NCI-H1436 treated with DMSO at 0.1 percent for 48 hours (cell line): ENCODE measurements at regions not wholly inside any gene's neighbourhood (a gene's known extent, or its start where the extent isn't known, plus 50 kb on each side); places are given as distances from the start of the nearest gene placed in this dataset.

Source experiments
- DNase-seq: peaks from one replicate; lab custom pipeline; 2025; lab: John Stamatoyannopoulos, UW

- DNase-seq: no peak
These were observed 284.8 kb downstream of the THBS2 start for GRCh38 chr6:168968801-168969200.

DNA sequence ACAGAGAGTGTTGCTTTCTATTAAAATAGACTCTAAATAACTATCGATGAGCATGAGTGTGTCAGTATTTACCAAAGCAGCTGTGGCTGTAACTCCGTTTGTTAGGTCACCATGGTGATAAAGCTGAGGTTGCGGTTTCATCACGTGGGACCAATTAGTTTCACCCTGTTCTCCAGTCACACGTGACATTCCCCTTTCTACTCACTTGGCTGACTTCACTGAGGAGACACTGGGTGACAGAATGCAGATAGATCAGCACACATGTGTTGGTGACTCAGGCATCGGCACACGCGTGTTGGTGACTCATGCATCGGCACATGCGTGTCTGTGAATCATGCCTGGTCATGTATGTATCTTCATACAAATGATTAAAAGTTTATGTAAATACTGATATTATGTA lies 285.4 kb downstream of the THBS2 start:
- DNase-seq: no peak

DNA sequence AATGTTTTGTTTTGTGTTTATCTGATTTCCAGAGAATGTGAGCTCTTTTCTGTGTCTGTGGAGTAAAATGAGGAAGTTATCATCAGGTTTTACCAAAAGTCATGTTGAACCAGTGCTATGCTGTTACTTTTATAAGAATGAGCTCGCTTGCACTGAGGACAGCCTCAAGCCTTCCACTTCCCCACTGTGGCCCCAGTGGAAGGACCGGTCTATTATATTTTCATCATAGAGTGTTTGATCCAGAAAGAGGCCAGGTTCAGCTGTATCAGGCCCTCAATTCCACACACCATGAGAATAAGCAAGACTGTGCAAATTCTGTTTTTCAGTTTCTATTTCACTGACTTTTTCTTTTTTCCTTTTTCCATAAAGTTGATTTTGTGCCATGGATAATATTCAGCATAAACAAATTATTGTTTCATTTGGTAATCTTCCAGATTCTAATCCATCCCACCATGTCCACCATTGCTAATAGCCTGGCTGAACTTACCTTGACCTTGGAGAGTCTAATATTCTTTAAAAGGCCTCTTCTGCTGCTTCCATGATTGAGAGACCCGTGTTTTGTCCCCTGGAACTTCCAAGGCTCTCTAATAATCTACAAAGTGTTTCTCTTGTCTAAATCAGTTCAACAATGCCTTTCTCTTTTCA lies 286.2 kb downstream of the THBS2 start:
- no peak for DNase-seq

DNA sequence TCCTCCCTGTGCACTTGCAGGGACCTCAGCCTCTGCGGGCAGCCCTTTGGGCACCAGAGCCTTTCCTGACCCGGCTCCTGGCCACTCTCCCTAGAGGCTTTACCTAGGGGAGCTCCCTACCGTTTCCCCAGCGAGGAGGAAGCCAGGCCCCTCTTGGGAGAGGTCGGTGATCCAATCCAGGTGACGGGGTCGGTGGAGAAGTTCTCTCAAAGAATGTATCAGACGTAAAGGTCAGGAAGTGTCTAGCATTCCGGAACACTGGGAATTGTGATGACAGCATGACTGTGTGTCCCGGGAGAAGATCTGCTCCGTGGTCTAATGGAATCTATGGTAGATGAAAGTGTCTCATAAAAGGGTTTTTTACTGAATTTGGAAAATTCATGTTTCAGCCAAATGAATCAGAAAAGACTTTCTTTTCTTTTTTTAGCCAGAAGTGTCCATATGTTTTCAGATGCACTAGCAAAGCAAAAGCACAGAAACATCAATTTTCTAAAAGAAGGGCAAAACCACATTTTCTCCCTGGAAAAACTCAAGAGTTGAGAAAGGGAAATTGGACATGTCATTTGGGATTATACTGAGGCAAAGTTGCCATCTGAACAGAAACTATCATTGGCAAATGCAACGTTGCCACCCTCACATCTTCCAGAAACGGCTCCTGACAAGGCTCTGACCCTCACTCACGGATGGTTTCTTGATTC lies 289.4 kb downstream of the THBS2 start:
- no peak for DNase-seq

DNA sequence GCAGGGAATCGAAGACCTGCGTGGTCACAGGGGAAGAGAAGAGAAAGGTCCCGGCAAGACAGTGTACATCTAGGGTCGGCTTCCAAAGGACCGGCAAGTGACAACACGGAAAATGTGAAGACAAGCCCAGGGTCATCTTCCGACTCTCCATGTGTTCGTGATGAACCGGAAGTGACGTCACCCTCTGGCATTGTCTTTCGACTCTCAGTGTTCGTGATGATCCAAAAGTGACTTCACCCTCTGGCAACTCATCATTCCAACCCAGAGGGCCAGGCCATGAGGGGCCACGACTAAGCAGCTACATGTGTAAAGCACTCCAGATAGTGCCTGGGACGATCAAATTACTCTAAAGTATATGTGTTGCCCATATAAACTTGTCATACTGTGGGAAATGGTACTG lies 290.8 kb downstream of the THBS2 start:
- DNase-seq: no peak

DNA sequence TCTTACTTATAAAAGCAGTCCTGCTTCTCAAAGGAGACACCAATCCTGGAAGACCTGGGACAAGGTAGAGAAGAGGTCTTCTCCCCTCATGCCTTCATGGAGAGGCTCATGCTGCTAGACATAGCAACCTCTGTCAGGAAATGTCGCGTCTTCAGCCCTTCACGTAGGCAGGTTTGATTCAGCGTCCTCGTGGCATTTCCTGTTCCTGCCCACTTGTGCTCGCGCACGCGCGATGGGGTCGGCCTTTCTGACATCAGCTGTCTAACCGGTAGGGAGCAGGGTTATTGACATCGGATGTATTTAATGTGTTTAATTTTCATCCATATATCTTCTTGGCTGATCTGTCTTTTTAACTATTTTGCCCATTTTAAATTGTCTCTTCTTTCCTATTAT lies 292.4 kb downstream of the THBS2 start:
- no peak for DNase-seq

GRCh38 chr6:168960551-168961263 lies 292.9 kb downstream of the THBS2 start:
- DNase-seq: no peak

GRCh38 chr6:168959696-168960095 lies 293.9 kb downstream of the THBS2 start:
- no peak for DNase-seq

DNA sequence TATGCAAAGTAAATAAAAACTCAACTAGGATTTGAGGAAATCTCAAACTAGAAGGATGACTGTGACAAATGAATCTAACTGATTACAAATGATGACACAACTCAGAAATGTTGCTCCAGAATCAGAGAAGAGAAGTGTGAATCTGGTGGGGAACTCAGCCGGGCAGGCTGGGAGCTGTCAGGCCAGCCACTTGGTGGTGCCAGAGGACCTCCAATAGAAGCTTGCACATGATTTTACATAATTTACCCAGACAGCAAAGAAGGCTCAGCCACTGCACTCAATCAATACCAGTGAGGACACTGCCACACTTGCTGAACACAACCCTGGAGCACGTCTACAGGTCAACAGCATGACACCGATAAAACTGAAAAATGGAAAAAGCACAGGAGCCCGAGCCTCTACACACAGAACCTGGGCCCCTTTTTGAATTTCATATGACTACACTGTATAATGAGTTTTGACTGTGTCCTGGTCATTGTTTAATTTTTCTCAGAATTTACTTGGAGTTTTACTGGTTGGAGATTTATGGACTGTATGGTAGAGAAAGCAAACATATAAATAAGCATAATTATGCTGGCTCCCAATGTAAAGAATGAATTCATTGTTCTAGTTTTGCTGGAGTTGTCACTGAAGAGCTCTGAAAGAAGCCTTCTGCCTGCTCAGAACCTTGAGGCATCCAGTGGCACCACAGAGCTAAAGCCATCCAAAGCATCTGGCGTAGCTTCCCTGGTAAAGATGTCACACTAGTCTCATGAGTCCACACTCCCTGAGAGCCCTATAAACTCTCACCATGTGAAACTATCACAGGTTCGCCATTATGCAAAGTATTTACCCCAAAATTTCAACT lies 296.5 kb downstream of the THBS2 start:
- peak; percentile 31 for DNase-seq

DNA sequence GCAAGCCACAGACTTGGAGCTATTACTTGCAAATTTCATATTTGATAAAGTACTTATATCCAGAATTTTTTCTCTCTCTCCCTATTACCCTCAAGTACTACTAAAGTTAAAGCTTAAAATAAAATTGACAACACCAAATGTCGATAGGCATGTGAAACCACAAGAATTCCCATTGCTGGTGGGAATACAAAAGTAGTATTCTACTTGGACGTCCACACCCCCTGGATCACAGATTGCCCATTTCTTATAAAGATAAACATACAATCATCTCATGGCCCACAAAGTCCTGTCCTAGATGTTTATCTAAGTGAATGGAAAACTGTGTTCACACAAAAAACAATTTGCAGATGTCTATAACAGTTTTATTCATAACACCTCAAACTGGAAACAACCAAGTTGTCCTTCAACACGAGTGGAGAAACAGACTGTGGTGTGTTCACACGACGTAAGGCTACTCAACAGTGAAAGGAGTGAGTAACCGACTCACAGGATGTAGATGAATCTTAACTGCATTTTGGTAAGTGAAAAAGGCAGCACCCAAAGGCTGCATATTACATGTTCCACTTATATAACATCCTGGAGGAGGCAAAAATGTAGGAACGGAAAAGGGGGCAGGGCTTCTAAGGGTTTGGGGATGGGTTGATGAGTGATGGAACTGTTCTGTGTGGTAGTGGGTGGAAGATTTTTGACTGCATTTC lies 297.4 kb downstream of the THBS2 start:
- no peak for DNase-seq

GRCh38 chr6:168953461-168953860 lies 300.2 kb downstream of the THBS2 start:
- no peak for DNase-seq

- no peak for DNase-seq
These were observed 302.4 kb downstream of the THBS2 start for GRCh38 chr6:168951217-168951616.

- no peak for DNase-seq
These were observed 302.8 kb downstream of the THBS2 start for GRCh38 chr6:168950858-168951214.

- DNase-seq: no peak
These were observed 303.4 kb downstream of the THBS2 start for GRCh38 chr6:168949981-168950857.

DNA sequence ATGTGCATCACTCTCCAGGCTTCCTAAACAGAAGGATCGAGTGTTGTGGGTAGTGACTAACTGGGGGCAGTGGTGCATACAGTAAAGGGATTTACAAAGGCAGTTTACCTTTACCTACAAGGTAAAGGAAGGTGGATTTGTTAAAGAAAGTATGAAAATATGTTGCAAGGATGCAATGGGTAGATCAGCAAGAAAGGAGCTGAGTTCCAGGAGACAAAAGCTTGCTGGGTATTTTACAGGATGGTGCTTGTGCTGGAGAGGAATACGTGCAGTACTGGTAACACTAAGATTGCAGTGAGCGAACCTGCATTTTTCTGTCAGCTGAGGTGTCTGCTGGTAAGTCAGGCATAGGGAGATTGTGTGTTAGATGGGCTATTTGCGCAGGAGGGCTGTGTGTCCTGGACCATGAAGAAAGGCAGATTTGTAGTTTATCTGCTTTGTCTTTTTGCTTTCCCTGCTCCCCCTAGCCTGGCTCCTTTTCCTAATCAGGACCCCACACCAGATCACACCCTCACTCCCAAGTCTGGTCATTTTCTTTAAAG lies 304.6 kb downstream of the THBS2 start:
- no peak for DNase-seq

DNA sequence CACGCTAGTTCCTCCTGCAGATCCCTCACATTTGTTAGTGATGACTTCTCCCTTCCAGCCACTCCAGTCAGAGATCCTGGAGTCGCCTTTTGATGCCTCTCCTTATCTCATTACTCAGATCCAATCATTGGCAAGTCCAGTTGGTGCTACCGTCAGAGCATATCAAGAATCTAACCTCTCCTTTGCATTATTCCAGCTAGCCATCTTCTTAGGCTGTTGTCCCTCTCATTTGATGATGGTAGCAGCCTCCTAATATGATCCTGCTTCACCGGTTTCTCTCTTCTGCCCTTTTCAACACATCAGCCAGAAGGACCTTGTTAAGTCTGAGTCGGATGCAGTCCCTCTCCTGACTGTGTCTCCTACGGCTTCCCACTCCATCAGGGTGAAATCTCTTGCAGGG lies 305.6 kb downstream of the THBS2 start:
- DNase-seq: no peak

DNA sequence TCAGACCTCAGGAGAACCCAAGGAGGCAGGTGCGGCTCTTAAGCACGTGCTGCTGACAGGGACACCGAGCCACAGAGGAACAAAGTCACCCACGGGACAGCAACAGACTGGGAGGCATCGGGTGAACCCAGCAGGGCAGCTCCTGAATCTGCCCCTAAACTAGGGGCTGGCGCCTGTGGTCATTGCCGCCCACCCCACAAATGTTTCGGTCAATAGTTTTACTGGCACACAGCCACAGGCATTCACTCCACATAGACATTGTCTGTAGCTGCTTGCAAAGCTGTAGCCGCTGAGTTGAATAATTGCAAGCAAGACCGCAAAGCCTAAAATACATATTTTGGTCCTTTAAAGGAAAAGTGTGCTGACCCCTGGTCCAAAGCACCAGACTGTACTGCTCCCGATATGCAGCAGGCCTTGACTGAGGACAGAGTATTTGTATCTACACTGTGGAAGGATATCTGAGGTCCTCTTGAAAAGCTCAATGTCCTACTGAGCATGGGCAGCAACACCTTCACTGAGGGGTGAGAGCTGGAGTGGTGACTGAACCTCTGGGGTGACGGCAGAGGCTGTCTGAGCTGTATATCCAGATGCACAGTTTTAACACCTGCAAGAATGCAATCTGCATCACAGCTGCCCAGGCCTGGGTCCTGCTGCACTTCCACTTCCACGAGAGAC lies 310.3 kb downstream of the THBS2 start:
- no peak for DNase-seq

GRCh38 chr6:168942646-168943045 lies 311.0 kb downstream of the THBS2 start:
- DNase-seq: no peak

DNA sequence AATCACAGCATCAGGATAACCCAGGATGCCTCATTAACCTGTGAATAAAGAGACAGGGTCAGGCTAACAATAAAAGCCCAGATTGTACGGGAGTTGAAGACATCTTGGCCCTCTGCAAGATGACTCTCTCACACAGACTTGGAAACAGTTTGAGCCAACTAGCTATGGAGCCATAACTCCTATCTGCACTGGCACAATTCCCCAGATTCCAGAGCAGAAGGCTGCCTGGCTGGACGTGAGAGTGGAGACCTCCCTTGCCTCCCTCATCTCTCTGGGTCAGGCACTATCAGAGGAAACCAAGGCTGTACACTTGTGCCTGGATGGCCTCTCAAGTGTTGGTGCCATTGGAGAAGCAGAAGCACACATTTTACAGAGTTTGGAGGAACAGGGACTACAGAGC lies 312.6 kb downstream of the THBS2 start:
- DNase-seq: no peak

DNA sequence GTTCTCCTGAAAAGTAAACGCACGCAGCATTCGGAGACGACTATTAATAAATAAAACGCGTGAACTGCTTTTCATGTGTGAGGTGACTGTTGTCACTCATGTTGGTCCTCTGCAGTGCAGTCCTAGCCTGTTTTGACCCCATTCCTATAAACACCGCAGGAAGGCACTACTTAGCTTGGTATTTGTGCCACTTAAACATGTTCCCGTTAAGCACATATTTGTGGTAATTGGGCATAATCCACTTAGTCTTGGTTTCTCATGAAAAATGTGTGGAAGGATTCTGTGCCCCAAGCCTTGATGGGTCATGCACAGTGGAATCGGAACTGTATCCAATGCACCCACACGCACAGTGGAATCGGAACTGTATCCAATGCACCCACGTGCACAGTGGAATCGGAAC lies 313.9 kb downstream of the THBS2 start:
- no peak for DNase-seq
